OCI-LY1 (cell line): ENCODE measurements at regions not wholly inside any gene's neighbourhood (a gene's known extent, or its start where the extent isn't known, plus 50 kb on each side); places are given as distances from the start of the nearest gene placed in this dataset.

ENCODE experiments used
- H2AFZ ChIP-seq: fragments of 200-600 bp; sonication (generic), shearing (Covaris generic); 2 replicates; pipeline ENCODE4 v1.6.0; 2014; ENCODE audit warnings: antibody characterized with exemption, mild to moderate bottlenecking, low read length
- H3F3A ChIP-seq: fragments of 200-600 bp; sonication (generic), shearing (Covaris generic); 2 replicates; pipeline ENCODE4 v1.6.0; 2014; ENCODE audit warnings: mild to moderate bottlenecking, antibody characterized with exemption, low read length, moderate library complexity; ENCODE audit not compliant: insufficient read depth
- H3K27ac ChIP-seq: fragments of 200-600 bp; sonication (generic); 2 replicates; pipeline ENCODE4 v1.5.1; 2014; ENCODE audit warnings: low read length, mixed run types, mild to moderate bottlenecking, low read depth; ENCODE audit not compliant: poor library complexity, severe bottlenecking
- H3K27me3 ChIP-seq: fragments of 200-600 bp; sonication (generic); 2 replicates; pipeline ENCODE4 v1.6.0; 2014; ENCODE audit warnings: antibody characterized with exemption, mild to moderate bottlenecking, low read length, moderate library complexity; ENCODE audit not compliant: insufficient read depth
- H3K36me3 ChIP-seq: fragments of 200-600 bp; sonication (generic); 2 replicates; pipeline ENCODE4 v1.6.1; 2014; ENCODE audit warnings: mild to moderate bottlenecking, antibody characterized with exemption, low read length, moderate library complexity, mixed read lengths; ENCODE audit not compliant: insufficient read depth
- H3K4me1 ChIP-seq: fragments of 200-600 bp; sonication (generic); 2 replicates; pipeline ENCODE4 v1.5.1; 2014; ENCODE audit warnings: mild to moderate bottlenecking, low read length, moderate library complexity; ENCODE audit not compliant: insufficient read depth, severe bottlenecking
- H3K4me2 ChIP-seq: fragments of 200-600 bp; sonication (generic), shearing (Covaris generic); 2 replicates; pipeline ENCODE4 v1.6.1; 2014; ENCODE audit warnings: low read length
- H3K4me3 ChIP-seq: fragments of 200-600 bp; sonication (generic); 2 replicates; pipeline ENCODE4 v1.5.1; 2014; ENCODE audit warnings: low read length, low read depth, mild to moderate bottlenecking, mixed read lengths; ENCODE audit not compliant: poor library complexity, severe bottlenecking
- H3K79me2 ChIP-seq: fragments of 200-600 bp; shearing (Covaris generic); 2 replicates; pipeline ENCODE4 v1.6.1; 2016; ENCODE audit warnings: mixed run types, low read length, mixed read lengths; ENCODE audit not compliant: insufficient read depth
- H3K9ac ChIP-seq: fragments of 200-600 bp; sonication (generic), shearing (Covaris generic); 2 replicates; pipeline ENCODE4 v1.6.1; 2014; ENCODE audit warnings: mild to moderate bottlenecking, low read length, mixed read lengths
- H3K9me2 ChIP-seq: fragments of 200-600 bp; sonication (generic), shearing (Covaris generic); 2 replicates; pipeline ENCODE4 v1.6.1; 2014; ENCODE audit warnings: low read depth, mild to moderate bottlenecking, low read length, mixed read lengths
- H3K9me3 ChIP-seq: fragments of 200-600 bp; shearing (Covaris generic); 2 replicates; pipeline ENCODE4 v1.6.1; 2014; ENCODE audit warnings: low read length, mixed read lengths
- H4K20me1 ChIP-seq: fragments of 200-600 bp; sonication (generic), shearing (Covaris generic); 2 replicates; pipeline ENCODE4 v1.6.0; 2016; ENCODE audit warnings: mild to moderate bottlenecking, low read length; ENCODE audit not compliant: insufficient read depth
- EZH2 ChIP-seq: fragments of 200-600 bp; sonication (generic), shearing (Covaris generic); IDR thresholded peaks from 2 replicates; pipeline ENCODE4 v1.8.0; 2017; ENCODE audit warnings: borderline replicate concordance, mixed run types, mild to moderate bottlenecking, antibody characterized with exemption, low read length, moderate library complexity, mixed read lengths
- TF ChIP-seq, protein P1 (sequence below): fragments of 200-600 bp; sonication (generic), shearing (Covaris generic); IDR thresholded peaks from 2 replicates; pipeline ENCODE4 v1.5.1; 2017; ENCODE audit warnings: mild to moderate bottlenecking, antibody characterized with exemption, low read length, moderate library complexity, mixed read lengths

- no peaks in the 10 kb centered on the region for H3K9me2 ChIP-seq
These were observed 368.8 kb downstream of the ADCYAP1 start for GRCh38 chr18:1273469-1273868.

DNA sequence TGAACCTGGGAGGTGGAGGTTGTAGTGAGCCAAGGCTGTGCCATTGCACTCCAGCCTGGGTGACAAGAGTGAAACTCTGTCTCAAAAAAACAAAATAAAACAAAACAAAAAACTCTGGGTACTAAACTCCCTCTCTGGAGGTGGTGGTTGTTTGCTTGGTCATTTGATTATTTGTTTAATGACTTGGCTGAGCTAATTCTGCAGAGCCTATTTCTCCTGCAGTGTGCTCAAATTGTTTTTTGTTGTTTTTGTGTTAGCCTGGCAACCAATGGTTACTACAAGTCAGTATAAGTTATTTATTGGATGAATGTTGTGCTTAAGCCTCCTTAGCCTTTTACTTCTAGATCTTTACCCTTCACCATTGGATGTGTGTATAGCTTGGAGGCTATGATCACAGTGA lies 387.5 kb downstream of the ADCYAP1 start:
- TF ChIP-seq, protein P1, sequence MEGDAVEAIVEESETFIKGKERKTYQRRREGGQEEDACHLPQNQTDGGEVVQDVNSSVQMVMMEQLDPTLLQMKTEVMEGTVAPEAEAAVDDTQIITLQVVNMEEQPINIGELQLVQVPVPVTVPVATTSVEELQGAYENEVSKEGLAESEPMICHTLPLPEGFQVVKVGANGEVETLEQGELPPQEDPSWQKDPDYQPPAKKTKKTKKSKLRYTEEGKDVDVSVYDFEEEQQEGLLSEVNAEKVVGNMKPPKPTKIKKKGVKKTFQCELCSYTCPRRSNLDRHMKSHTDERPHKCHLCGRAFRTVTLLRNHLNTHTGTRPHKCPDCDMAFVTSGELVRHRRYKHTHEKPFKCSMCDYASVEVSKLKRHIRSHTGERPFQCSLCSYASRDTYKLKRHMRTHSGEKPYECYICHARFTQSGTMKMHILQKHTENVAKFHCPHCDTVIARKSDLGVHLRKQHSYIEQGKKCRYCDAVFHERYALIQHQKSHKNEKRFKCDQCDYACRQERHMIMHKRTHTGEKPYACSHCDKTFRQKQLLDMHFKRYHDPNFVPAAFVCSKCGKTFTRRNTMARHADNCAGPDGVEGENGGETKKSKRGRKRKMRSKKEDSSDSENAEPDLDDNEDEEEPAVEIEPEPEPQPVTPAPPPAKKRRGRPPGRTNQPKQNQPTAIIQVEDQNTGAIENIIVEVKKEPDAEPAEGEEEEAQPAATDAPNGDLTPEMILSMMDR, result no peak
- TF ChIP-seq EZH2, result no peak
- no peaks in the 10 kb centered on the region for H4K20me1 ChIP-seq
- no peaks in the 10 kb centered on the region for H3K79me2 ChIP-seq
- H3K27me3 ChIP-seq, result no peaks in the 10 kb centered on the region
- no peaks in the 10 kb centered on the region for H3K4me1 ChIP-seq
- H2AFZ ChIP-seq, result no peak overlapping the region
- H3K9ac ChIP-seq, result no peak overlapping the region
- H3K9me2 ChIP-seq, result no peaks in the 10 kb centered on the region
- no peak overlapping the region for H3K4me3 ChIP-seq
- H3K36me3 ChIP-seq, result no peaks in the 10 kb centered on the region
- H3K9me3 ChIP-seq, result no peaks in the 10 kb centered on the region
- no peak overlapping the region for H3K27ac ChIP-seq
- H3F3A ChIP-seq, result no peaks in the 10 kb centered on the region
- no peak overlapping the region for H3K4me2 ChIP-seq

More at GRCh38 chr18:1273469-1273868, 368.8 kb downstream of the ADCYAP1 start:
- no peak overlapping the region for H3K4me2 ChIP-seq
- TF ChIP-seq, protein P1, result no peak
- TF ChIP-seq EZH2, result no peak
- no peaks in the 10 kb centered on the region for H3K27me3 ChIP-seq
- no peaks in the 10 kb centered on the region for H3F3A ChIP-seq
- no peak overlapping the region for H3K4me3 ChIP-seq
- no peaks in the 10 kb centered on the region for H3K9me3 ChIP-seq
- H3K79me2 ChIP-seq, result no peaks in the 10 kb centered on the region
- no peak overlapping the region for H3K9ac ChIP-seq
- no peaks in the 10 kb centered on the region for H3K4me1 ChIP-seq
- no peak overlapping the region for H3K27ac ChIP-seq
- H2AFZ ChIP-seq, result no peak overlapping the region
- no peaks in the 10 kb centered on the region for H3K36me3 ChIP-seq
- H4K20me1 ChIP-seq, result no peaks in the 10 kb centered on the region

DNA sequence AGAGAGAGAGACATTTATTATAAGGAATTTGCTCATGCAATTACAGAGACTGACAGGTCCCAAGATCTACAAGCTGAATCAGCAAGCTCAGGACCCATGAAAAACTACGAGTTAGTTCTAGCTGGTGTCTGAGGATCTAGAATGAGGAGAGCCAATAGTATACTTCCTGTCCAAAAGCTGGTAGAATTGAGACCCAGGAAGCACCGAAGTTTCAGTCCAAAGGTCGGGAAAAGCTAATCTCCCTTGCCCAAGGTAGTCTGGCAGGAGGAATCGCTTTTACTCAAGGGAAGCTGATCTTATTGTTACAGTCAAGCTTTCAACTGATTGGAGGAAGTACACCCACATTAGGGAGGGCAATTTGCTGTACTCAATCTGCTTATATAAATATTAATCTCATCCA lies 389.6 kb downstream of the ADCYAP1 start:
- Histone ChIP-seq H3K9ac (no peak overlapping the region), H3F3A (no peaks in the 10 kb centered on the region), H3K36me3 (no peaks in the 10 kb centered on the region), H3K9me3 (no peaks in the 10 kb centered on the region), H3K27me3 (no peaks in the 10 kb centered on the region), H3K4me1 (no peaks in the 10 kb centered on the region), H3K4me3 (no peak overlapping the region), H4K20me1 (no peaks in the 10 kb centered on the region), H3K27ac (no peak overlapping the region), H3K79me2 (no peaks in the 10 kb centered on the region), H2AFZ (no peak overlapping the region), H3K4me2 (no peak overlapping the region), H3K9me2 (no peaks in the 10 kb centered on the region)
- TF ChIP-seq, protein P1, result no peak
- no peak for TF ChIP-seq EZH2
